ENCODE measurements at regions not wholly inside any gene's neighbourhood (a gene's known extent, or its start where the extent isn't known, plus 50 kb on each side); places are given as distances from the start of the nearest gene placed in this dataset.

DNA sequence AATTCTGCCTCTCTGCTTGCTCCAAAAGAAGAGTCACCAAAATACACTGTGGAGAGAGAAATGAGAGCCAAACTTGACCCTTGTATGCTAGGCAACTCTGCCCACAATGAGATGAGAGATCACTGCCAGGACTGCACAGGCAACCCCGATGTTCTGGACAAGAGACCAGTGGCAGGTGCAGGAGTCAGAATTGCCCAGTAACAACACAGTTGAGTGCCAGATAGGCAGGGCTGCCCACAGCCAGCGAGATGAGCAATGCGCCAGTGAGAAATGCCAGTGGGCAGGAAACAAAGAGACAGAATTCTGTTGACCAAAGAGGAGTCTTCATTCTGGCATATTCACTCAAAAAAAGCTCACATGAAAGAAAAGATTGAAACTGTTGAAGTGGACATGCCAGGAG, 570.7 kb downstream of the CAAP1 start:
- H3K36me3 Mint-ChIP-seq, result no peaks in the 10 kb centered on the region
- no peaks in the 10 kb centered on the region for H3K4me1 Mint-ChIP-seq
- no peak overlapping the region for H3K4me3 ChIP-seq (ENCODE audit: low read length)
- no peak overlapping the region for H3K4me3 Mint-ChIP-seq
- H3K4me1 ChIP-seq (ENCODE audit: control insufficient read depth, insufficient read depth, low read length), result no peaks in the 10 kb centered on the region
- H3K27me3 ChIP-seq (ENCODE audit: control insufficient read depth, insufficient read depth, low read length), result no peaks in the 10 kb centered on the region
- H3K36me3 ChIP-seq (ENCODE audit: control insufficient read depth, insufficient read depth, low read length), result no peaks in the 10 kb centered on the region
- WGBS (ENCODE audit: insufficient coverage), result 84% methylated on average over 3 of the region's 3 CpGs
- H3K9me3 Mint-ChIP-seq, result peaks cover 5 to 6% of the 10 kb centered on the region in 2 donors
- DNase-seq, result no peak
- no peaks in the 10 kb centered on the region for H3K9me3 ChIP-seq (ENCODE audit: control insufficient read depth, insufficient read depth, low read length)
- ATAC-seq, result no peak
- intact Hi-C loops (cut with micrococcal nuclease), result no loop called here
- H3K27me3 Mint-ChIP-seq (ENCODE audit: low read depth in 2 of 2), result no peaks in the 10 kb centered on the region
- TF ChIP-seq, protein P1, sequence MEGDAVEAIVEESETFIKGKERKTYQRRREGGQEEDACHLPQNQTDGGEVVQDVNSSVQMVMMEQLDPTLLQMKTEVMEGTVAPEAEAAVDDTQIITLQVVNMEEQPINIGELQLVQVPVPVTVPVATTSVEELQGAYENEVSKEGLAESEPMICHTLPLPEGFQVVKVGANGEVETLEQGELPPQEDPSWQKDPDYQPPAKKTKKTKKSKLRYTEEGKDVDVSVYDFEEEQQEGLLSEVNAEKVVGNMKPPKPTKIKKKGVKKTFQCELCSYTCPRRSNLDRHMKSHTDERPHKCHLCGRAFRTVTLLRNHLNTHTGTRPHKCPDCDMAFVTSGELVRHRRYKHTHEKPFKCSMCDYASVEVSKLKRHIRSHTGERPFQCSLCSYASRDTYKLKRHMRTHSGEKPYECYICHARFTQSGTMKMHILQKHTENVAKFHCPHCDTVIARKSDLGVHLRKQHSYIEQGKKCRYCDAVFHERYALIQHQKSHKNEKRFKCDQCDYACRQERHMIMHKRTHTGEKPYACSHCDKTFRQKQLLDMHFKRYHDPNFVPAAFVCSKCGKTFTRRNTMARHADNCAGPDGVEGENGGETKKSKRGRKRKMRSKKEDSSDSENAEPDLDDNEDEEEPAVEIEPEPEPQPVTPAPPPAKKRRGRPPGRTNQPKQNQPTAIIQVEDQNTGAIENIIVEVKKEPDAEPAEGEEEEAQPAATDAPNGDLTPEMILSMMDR (IDR thresholded peaks at IDR 0.05), result no peak
- H3K27ac ChIP-seq (ENCODE audit: low read length), result no peak overlapping the region
- no peak overlapping the region for H3K27ac Mint-ChIP-seq

DNA sequence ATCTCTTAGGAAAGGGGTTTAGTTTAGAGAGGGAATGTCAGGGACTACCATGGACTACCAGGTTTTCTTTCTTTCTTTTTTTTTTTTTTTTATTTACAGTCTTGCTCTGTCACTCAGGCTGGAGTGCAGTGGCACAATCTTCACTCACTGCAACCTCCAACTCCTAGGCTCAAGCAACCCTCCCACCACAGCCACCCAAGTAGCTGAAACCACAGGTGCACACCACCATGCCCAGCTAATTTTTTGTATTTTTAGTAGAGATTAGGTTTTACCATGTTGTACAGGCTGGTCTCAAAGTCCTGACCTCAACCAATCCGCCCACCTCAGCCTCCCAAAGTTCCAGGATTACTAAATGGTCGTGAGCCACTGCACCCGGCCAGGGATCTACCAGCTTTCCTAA, 572.7 kb downstream of the CAAP1 start:
- Histone ChIP-seq H3K27me3 (ENCODE audit: control insufficient read depth, insufficient read depth, low read length) (no peaks in the 10 kb centered on the region), H3K4me1 (ENCODE audit: control insufficient read depth, insufficient read depth, low read length) (no peaks in the 10 kb centered on the region), H3K9me3 (ENCODE audit: control insufficient read depth, insufficient read depth, low read length) (no peaks in the 10 kb centered on the region), H3K27ac (ENCODE audit: low read length) (no peak overlapping the region), H3K4me3 (ENCODE audit: low read length) (no peak overlapping the region), H3K36me3 (ENCODE audit: control insufficient read depth, insufficient read depth, low read length) (no peaks in the 10 kb centered on the region)
- no peak overlapping the region for H3K4me3 Mint-ChIP-seq
- no peaks in the 10 kb centered on the region for H3K36me3 Mint-ChIP-seq
- 83% methylated on average over 3 of the region's 3 CpGs for WGBS (ENCODE audit: insufficient coverage)
- intact Hi-C loops (cut with micrococcal nuclease), result no loop called here
- H3K4me1 Mint-ChIP-seq, result no peaks in the 10 kb centered on the region
- no peaks in the 10 kb centered on the region for H3K27me3 Mint-ChIP-seq (ENCODE audit: low read depth in 2 of 2)
- TF ChIP-seq, protein P1 (IDR thresholded peaks at IDR 0.05), result no peak
- ATAC-seq (no peak), DNase-seq (no peak)
- peaks cover 4 to 10% of the 10 kb centered on the region in 2 donors for H3K9me3 Mint-ChIP-seq
- no peak overlapping the region for H3K27ac Mint-ChIP-seq

DNA sequence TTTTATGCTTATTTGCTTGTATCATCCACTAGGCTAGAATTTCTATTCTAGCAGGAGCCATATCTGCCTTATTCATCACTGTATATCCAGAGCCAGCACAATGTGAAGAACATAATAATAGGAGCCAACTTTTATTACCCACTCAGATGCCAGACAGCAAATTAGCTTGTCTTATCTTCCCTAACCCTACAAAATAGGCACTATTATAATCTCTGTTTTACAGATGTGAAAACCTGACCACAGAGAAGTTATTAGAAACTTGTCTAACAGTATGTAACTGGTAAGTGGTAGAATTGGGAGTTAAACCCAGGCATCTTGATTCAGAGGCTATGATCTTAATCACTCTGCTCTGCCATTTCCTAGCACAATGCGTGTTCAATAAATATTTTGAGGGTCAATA, 579.5 kb downstream of the CAAP1 start:
- Mint-ChIP-seq H3K36me3 (no peaks in the 10 kb centered on the region), H3K27me3 (ENCODE audit: low read depth in 2 of 2) (no peaks in the 10 kb centered on the region), H3K27ac (no peak overlapping the region), H3K4me3 (no peak overlapping the region), H3K4me1 (no peaks in the 10 kb centered on the region), H3K9me3 (peaks cover 9 to 10% of the 10 kb centered on the region in 2 donors)
- no peaks in the 10 kb centered on the region for H3K4me1 ChIP-seq (ENCODE audit: control insufficient read depth, insufficient read depth, low read length)
- no peak for ATAC-seq
- no peak overlapping the region for H3K4me3 ChIP-seq (ENCODE audit: low read length)
- no peak for DNase-seq
- no peak overlapping the region for H3K27ac ChIP-seq (ENCODE audit: low read length)
- TF ChIP-seq, protein P1 (IDR thresholded peaks at IDR 0.05), result no peak
- intact Hi-C loops (cut with micrococcal nuclease), result no loop called here
- no peaks in the 10 kb centered on the region for H3K27me3 ChIP-seq (ENCODE audit: control insufficient read depth, insufficient read depth, low read length)
- H3K9me3 ChIP-seq (ENCODE audit: control insufficient read depth, insufficient read depth, low read length), result no peaks in the 10 kb centered on the region
- no peaks in the 10 kb centered on the region for H3K36me3 ChIP-seq (ENCODE audit: control insufficient read depth, insufficient read depth, low read length)
- 67% methylated on average over 1 of the region's 1 CpG for WGBS (ENCODE audit: insufficient coverage)

DNA sequence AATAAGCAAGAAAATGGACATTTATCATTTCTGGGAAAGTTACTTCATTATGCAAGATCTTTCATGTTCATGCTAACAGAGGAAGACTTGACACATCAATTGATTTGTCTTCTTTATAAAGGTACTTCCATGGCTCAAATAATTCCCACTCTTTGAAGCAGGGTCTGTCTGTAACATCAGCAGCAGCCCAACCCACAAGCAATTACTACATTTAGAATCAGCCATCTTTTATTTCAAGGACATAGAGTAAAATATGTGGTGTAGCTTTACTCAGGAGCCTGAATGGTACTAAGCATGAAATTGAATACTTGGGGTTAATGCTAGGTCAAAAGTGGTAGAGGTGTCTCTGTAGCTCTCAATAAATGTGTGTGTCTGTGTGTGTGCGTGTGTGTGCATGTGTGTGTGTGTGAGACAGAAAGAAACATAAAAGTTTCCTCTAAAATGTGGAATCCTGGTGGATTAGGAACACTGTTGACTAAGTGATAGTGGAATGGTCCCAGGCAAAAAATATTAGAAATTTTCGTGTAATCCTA, 581.1 kb downstream of the CAAP1 start:
- Histone ChIP-seq H3K4me1 (ENCODE audit: control insufficient read depth, insufficient read depth, low read length) (no peaks in the 10 kb centered on the region), H3K27ac (ENCODE audit: low read length) (no peak overlapping the region), H3K36me3 (ENCODE audit: control insufficient read depth, insufficient read depth, low read length) (no peaks in the 10 kb centered on the region), H3K27me3 (ENCODE audit: control insufficient read depth, insufficient read depth, low read length) (no peaks in the 10 kb centered on the region), H3K4me3 (ENCODE audit: low read length) (no peak overlapping the region), H3K9me3 (ENCODE audit: control insufficient read depth, insufficient read depth, low read length) (no peaks in the 10 kb centered on the region)
- ATAC-seq (no peak), DNase-seq (no peak)
- no peak overlapping the region for H3K27ac Mint-ChIP-seq
- H3K27me3 Mint-ChIP-seq (ENCODE audit: low read depth in 2 of 2), result no peaks in the 10 kb centered on the region
- no peaks in the 10 kb centered on the region for H3K4me1 Mint-ChIP-seq
- intact Hi-C loops (cut with micrococcal nuclease), result no loop called here
- H3K4me3 Mint-ChIP-seq, result no peak overlapping the region
- peaks cover 15 to 16% of the 10 kb centered on the region in 2 donors for H3K9me3 Mint-ChIP-seq
- TF ChIP-seq, protein P1 (IDR thresholded peaks at IDR 0.05), result no peak
- no peaks in the 10 kb centered on the region for H3K36me3 Mint-ChIP-seq
- WGBS (ENCODE audit: insufficient coverage), result 81% methylated on average over 1 of the region's 2 CpGs

All from natural killer cell (primary cell).